ENCODE measurements at regions not wholly inside any gene's neighbourhood (a gene's known extent, or its start where the extent isn't known, plus 50 kb on each side); places are given as distances from the start of the nearest gene placed in this dataset.

- TF ChIP-seq POLR2AphosphoS5 (IDR thresholded peaks at IDR 0.05) (no peak), POLR2A (IDR thresholded peaks at IDR 0.05) (no peak)
These were observed 99.8 kb upstream of the KCNIP4 start for GRCh38 chr4:22048323-22048722.

Data from upper lobe of left lung (tissue), 4 donors.